PC-9 (cell line): ENCODE measurements at regions not wholly inside any gene's neighbourhood (a gene's known extent, or its start where the extent isn't known, plus 50 kb on each side); places are given as distances from the start of the nearest gene placed in this dataset.

Source experiments
- BruUV-seq: library from RNA; stranded (reverse); fragments of 400-500 nt; replicated peaks from 2 replicates; lab custom pipeline; 2021; lab: Mats Ljungman, UMichigan
- CTCF ChIA-PET: fragments of 300-600 bp; sonication (Branson Sonifier 250); formaldehyde crosslinking; loops from one replicate; lab custom pipeline; 2022; ENCODE audit warnings: antibody characterized with exemption; lab: Charles Lee
- POLR2A ChIA-PET: fragments of 300-600 bp; sonication (Branson Sonifier 250); formaldehyde crosslinking; loops from one replicate; lab custom pipeline; 2022; ENCODE audit warnings: antibody characterized with exemption; ENCODE audit not compliant: unreplicated experiment; lab: Charles Lee
- DNase-seq, 2 experiments: peaks; one replicate each; pipeline versions ENCODE4 v3.0.0 to v3.0.0-alpha.2; 2015 to 2022; ENCODE audit warnings: mixed read lengths in 1 of 2
- H2AFZ ChIP-seq: fragments of 200-600 bp; sonication (generic); 2 replicates; pipeline ENCODE4 v1.8.1; 2017; ENCODE audit warnings: antibody characterized with exemption
- H3F3A ChIP-seq: fragments of 200-600 bp; sonication (generic); 2 replicates; pipeline ENCODE4 v1.8.1; 2017; ENCODE audit warnings: antibody characterized with exemption, mild to moderate bottlenecking, low read depth; ENCODE audit not compliant: insufficient read depth
- H3K27ac ChIP-seq: fragments of 200-600 bp; sonication (generic); 2 replicates; pipeline ENCODE4 v1.6.1; 2016; ENCODE audit warnings: mixed run types
- H3K27me3 ChIP-seq: fragments of 200-600 bp; sonication (generic); 2 replicates; pipeline ENCODE4 v1.6.1; 2016; ENCODE audit warnings: low read depth, mixed run types; ENCODE audit not compliant: insufficient read depth
- H3K36me3 ChIP-seq: fragments of 200-600 bp; sonication (generic); 2 replicates; pipeline ENCODE4 v1.6.1; 2016; ENCODE audit warnings: low read depth, mixed run types
- H3K4me1 ChIP-seq: fragments of 200-600 bp; sonication (generic); replicated peaks from 2 replicates; pipeline ENCODE4 v1.6.1; 2016; ENCODE audit warnings: mixed run types; ENCODE audit not compliant: insufficient read depth
- H3K4me2 ChIP-seq: fragments of 200-600 bp; sonication (generic); 2 replicates; pipeline ENCODE4 v1.6.1; 2017; ENCODE audit warnings: mixed run types
- H3K4me3 ChIP-seq: fragments of 200-600 bp; sonication (generic); 2 replicates; pipeline ENCODE4 v1.6.1; 2016; ENCODE audit warnings: mixed run types
- H3K79me2 ChIP-seq: fragments of 200-600 bp; sonication (generic); 2 replicates; pipeline ENCODE4 v1.6.1; 2017; ENCODE audit warnings: low read depth, mixed run types
- H3K9me2 ChIP-seq: fragments of 200-600 bp; sonication (generic); 2 replicates; pipeline ENCODE4 v1.8.1; 2017; ENCODE audit warnings: mild to moderate bottlenecking; ENCODE audit not compliant: insufficient read depth
- H3K9me3 ChIP-seq: fragments of 200-600 bp; sonication (generic); 2 replicates; pipeline ENCODE4 v1.8.1; 2016; ENCODE audit warnings: low read depth; ENCODE audit not compliant: insufficient read depth
- H4K20me1 ChIP-seq: fragments of 200-600 bp; sonication (generic); 2 replicates; pipeline ENCODE4 v1.8.1; 2017; ENCODE audit not compliant: insufficient read depth
- EZH2 ChIP-seq: fragments of 200-600 bp; sonication (generic); IDR thresholded peaks from 2 replicates; pipeline ENCODE4 v1.8.0; 2017; ENCODE audit warnings: antibody characterized with exemption, low read depth
- intact Hi-C: fragments of 100-400 bp; cut with micrococcal nuclease; formaldehyde crosslinking; loops from one replicate; pipeline ENCODE4 v1.10.0; 2022; ENCODE audit not compliant: unreplicated experiment
- TF ChIP-seq, protein P1 (sequence below): fragments of 200-600 bp; sonication (generic); conservative IDR thresholded peaks from 2 replicates; pipeline ENCODE4 v1.6.1; 2017; ENCODE audit warnings: mixed run types, antibody characterized with exemption, mild to moderate bottlenecking, moderate library complexity

DNA sequence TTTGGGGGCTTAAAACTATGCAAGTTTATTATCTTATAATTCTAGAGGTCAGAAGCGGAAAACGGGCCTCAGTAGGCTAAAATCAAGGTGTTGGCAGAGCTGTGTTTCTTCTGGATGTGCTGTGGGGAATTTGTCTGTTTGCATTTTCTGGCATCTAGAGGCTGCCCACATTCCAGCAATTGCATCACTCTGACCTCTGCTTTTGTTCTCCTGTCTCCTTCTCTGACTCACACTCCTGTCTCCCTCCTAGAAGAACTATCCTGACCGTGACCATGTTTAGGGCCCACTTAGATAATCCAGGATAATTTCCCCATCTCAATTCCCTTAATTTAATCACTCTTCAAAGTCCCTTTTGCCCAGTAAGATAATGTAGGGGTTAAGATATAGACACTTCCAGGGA, 127.4 kb upstream of the DEPDC1 start:
- Histone ChIP-seq H3K9me3 (peaks cover 3% of the 10 kb centered on the region; the same call in 1 of the 2 replicates), H3K79me2 (no peaks in the 10 kb centered on the region), H3K9me2 (no peaks in the 10 kb centered on the region), H3K4me3 (no peak overlapping the region), H2AFZ (no peak overlapping the region), H4K20me1 (no peaks in the 10 kb centered on the region), H3K27me3 (no peaks in the 10 kb centered on the region), H3F3A (no peaks in the 10 kb centered on the region), H3K27ac (no peak overlapping the region), H3K36me3 (no peaks in the 10 kb centered on the region), H3K4me2 (no peak overlapping the region), H3K4me1 (no peaks in the 10 kb centered on the region)
- ChIA-PET CTCF (no interaction called here), POLR2A (no interaction called here)
- intact Hi-C loops, result no loop called here
- DNase-seq, result peak in 1 of 2 experiments; percentile 29
- TF ChIP-seq, protein P1, sequence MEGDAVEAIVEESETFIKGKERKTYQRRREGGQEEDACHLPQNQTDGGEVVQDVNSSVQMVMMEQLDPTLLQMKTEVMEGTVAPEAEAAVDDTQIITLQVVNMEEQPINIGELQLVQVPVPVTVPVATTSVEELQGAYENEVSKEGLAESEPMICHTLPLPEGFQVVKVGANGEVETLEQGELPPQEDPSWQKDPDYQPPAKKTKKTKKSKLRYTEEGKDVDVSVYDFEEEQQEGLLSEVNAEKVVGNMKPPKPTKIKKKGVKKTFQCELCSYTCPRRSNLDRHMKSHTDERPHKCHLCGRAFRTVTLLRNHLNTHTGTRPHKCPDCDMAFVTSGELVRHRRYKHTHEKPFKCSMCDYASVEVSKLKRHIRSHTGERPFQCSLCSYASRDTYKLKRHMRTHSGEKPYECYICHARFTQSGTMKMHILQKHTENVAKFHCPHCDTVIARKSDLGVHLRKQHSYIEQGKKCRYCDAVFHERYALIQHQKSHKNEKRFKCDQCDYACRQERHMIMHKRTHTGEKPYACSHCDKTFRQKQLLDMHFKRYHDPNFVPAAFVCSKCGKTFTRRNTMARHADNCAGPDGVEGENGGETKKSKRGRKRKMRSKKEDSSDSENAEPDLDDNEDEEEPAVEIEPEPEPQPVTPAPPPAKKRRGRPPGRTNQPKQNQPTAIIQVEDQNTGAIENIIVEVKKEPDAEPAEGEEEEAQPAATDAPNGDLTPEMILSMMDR, result no peak
- TF ChIP-seq EZH2, result no peak
- BruUV-seq, result no TSS peak

DNA sequence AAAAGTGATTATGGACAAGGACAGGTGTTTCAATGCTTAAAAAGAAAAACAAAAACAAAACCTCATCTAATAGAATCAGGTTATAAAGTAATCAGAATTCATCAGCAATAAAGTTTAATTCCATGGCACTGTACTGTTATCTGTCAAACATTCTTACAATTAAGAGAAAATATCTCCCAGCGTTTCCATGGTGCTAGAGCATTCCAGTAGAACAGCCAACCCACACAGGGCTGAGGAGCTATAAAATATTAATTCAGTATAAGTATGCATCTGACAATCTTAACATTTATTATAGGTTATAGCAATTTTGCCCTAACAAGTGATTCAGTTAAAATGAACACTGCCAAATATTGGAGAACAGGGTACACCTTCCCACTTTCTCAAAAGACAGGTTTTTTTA, 128.7 kb upstream of the DEPDC1 start:
- H3K36me3 ChIP-seq, result no peaks in the 10 kb centered on the region
- CTCF ChIA-PET, result no interaction called here
- no peak overlapping the region for H2AFZ ChIP-seq
- peaks cover 3% of the 10 kb centered on the region; the same call in 1 of the 2 replicates for H3K9me3 ChIP-seq
- H3K79me2 ChIP-seq, result no peaks in the 10 kb centered on the region
- H3K27ac ChIP-seq, result no peak overlapping the region
- intact Hi-C loops, result no loop called here
- no peaks in the 10 kb centered on the region for H3K4me1 ChIP-seq
- no peaks in the 10 kb centered on the region for H3F3A ChIP-seq
- no TSS peak for BruUV-seq
- no peak for DNase-seq
- H3K27me3 ChIP-seq, result no peaks in the 10 kb centered on the region
- H3K9me2 ChIP-seq, result no peaks in the 10 kb centered on the region
- no peak overlapping the region for H3K4me3 ChIP-seq
- POLR2A ChIA-PET, result no interaction called here
- H3K4me2 ChIP-seq, result no peak overlapping the region
- no peaks in the 10 kb centered on the region for H4K20me1 ChIP-seq
- TF ChIP-seq, protein P1, result no peak
- no peak for TF ChIP-seq EZH2

DNA sequence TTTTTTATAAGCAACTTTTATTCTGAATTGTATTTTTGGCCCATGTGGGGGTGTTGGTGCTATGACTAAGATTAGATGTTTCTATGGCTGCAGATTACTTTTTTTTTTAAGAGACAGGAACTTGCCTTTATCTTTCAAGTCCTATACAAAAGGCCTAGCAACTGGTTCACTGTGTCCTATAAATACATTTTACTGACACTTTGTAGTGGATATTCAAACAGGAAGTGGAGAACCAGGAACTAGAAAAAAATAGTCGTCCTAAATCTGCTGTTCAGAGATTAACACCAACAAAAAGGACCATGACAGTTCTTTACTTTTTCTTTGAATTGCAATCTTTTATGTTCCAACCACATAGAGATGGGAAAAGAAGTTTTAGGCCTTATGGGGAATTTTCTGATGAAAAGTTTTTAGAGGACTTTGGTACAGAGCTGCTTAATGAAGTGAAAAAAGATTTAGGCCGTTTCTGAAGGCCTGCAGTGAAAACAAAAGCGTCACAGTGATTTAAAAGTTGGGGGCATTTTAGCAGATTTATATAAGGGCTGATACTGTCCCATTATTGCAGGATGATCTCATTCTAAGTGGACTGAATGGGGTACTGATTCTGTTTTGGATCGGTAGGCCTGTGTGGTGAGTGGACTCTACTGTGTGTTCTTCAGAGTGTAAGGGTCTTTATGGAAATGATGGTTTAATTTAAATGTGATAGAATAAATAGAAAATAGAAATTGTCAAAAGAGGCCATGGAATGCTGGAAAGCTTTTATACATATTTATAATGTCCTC, 136.4 kb upstream of the DEPDC1 start:
- Histone ChIP-seq H3K9me3 (peaks cover 5% of the 10 kb centered on the region; the same call in 1 of the 2 replicates), H3K4me1 (no peaks in the 10 kb centered on the region), H3K79me2 (no peaks in the 10 kb centered on the region), H3K4me3 (no peak overlapping the region), H2AFZ (peak overlapping the region; percentile 25; the same call in 1 of the 2 replicates), H3K27me3 (no peaks in the 10 kb centered on the region), H3K27ac (no peak overlapping the region), H3K36me3 (no peaks in the 10 kb centered on the region), H3K4me2 (no peak overlapping the region), H4K20me1 (no peaks in the 10 kb centered on the region), H3K9me2 (no peaks in the 10 kb centered on the region; the same call in 1 of the 2 replicates), H3F3A (no peaks in the 10 kb centered on the region)
- ChIA-PET POLR2A (no interaction called here), CTCF (no interaction called here)
- no peak for TF ChIP-seq EZH2
- TF ChIP-seq, protein P1, result no peak
- DNase-seq, result no peak
- BruUV-seq, result no TSS peak
- intact Hi-C loops, result no loop called here
